Head of caudate nucleus (tissue), 42 donors: ENCODE measurements at regions not wholly inside any gene's neighbourhood (a gene's known extent, or its start where the extent isn't known, plus 50 kb on each side); places are given as distances from the start of the nearest gene placed in this dataset.
"Not testable (repeated sequence)": the region's sequence is repeated elsewhere in the genome, so short reads cannot be mapped to it uniquely, and the experiment has no call there.

Experiments used
- DNase-seq, 42 donors: peaks; one replicate each; pipeline versions ENCODE4 v3.0.0 to v3.0.0-alpha.2; 2020 to 2021; ENCODE audit warnings: mixed read lengths in 7 of 42
- intact Hi-C: fragments of 100-400 bp; cut with DNase I; formaldehyde crosslinking; loops from one replicate; pipeline ENCODE4 v1.15.0; 2022

- intact Hi-C loops, result no loop called here
- DNase-seq, result no peak
These were observed 88.4 kb upstream of the TEAD1 start for GRCh38 chr11:12585861-12586260.

DNA sequence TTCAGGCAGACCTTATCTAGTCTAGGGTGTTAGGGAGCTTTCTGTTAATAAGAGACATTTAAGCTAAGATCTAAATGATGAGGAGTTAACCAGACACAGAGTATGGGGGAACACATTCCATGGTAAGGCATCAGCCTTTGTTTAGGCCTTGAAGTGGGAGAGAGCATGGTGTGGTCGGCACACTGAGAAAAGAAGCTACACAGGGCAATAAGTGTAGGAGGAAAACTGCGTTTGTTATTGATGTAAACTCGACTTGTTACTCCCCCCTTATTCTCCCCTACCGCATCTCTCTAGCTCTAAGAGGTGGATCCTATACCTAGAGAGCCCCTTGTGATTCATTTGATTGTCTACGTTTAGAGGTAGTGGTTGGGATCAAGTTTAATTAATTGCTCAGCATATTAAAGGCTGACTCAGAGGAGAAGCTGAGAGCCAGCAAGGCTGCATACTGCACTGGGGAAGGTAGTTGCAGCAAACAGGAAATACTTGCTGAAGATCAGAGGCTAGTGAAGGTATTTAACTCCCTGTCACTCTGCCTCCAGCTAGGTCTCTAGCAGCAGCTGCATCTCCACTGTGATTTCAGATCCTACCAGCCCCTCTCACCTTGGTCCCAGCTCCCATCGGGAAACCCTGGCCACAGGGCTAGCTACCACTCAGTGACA is 86.8 kb upstream of the TEAD1 start:
- DNase-seq, result no peak
- intact Hi-C loops, result no loop called here

- DNase-seq, result no peak
- intact Hi-C loops, result no loop called here
These were observed 82.5 kb upstream of the TEAD1 start for GRCh38 chr11:12591706-12592105.

- intact Hi-C loops, result no loop called here
These were observed 81.9 kb upstream of the TEAD1 start for GRCh38 chr11:12592283-12592682.

DNA sequence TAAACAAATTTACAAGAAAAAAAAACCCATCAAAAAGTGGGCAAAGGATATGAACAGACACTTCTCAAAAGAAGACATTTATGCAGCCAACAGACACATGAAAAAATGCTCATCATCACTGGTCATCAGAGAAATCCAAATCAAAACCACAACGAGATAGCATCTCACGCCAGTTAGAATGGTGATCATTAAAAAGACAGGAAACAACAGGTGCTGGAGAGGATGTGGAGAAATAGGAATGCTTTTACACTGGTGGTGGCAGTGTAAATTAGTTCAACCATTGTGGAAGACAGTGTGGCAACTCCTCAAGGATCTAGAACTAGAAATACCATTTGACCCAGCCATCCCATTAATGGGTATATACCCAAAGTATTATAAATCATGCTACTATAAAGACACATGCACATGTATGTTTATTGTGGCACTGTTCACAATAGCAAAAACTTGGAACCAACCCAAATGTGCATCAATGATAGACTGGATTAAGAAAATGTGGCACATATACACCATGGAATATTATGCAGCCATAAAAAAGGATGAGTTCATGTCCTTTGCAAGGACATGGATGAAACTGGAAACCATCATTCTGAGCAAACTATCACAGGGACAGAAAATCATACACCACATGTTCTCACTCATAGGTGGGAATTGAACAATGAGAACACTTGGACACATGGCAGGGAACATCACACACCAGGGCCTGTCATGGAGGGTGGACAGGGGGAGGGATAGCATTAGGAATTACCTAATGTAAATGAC is 79.0 kb upstream of the TEAD1 start:
- DNase-seq, intact Hi-C loops: not testable (repeated sequence)

More at GRCh38 chr11:12592283-12592682, 81.9 kb upstream of the TEAD1 start:
- DNase-seq, result no peak

GRCh38 chr11:12598330-12599256 is 75.6 kb upstream of the TEAD1 start:
- no peak for DNase-seq
- intact Hi-C loops, result no loop called here

- intact Hi-C loops, result no loop called here
- peak in 41 of 42 donors; percentile 32 to 84 (median 58) for DNase-seq
These were observed 74.6 kb upstream of the TEAD1 start for GRCh38 chr11:12599408-12600143.

DNA sequence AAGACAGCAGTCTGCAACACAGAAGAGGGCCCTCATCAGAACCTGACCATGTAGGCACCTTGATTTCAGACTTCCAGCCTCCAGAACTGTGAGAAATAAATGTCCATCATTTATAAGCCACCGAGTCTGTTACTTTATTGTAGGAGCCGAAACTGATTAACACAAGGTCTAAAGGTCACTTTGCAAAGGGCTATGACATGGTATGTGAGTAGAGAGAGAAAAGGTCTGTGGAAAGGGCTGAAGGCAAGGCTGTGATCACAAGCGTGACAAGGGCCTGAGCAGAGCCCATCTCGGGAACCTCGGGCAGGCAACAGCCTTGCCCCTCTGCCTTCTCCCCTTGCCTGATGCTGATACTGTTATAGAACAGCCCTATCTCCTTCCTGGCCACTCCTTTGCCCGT is 73.4 kb upstream of the TEAD1 start:
- intact Hi-C loops, result no loop called here
- no peak for DNase-seq

- intact Hi-C loops, result no loop called here
- no peak for DNase-seq
These were observed 71.8 kb upstream of the TEAD1 start for GRCh38 chr11:12602421-12602820.

GRCh38 chr11:12603143-12604088 is 70.8 kb upstream of the TEAD1 start:
- no peak for DNase-seq
- intact Hi-C loops, result no loop called here

- DNase-seq, result no peak
- intact Hi-C loops, result no loop called here
These were observed 69.6 kb upstream of the TEAD1 start for GRCh38 chr11:12604557-12605153.

GRCh38 chr11:12606597-12606996 is 67.6 kb upstream of the TEAD1 start:
- intact Hi-C loops, result no loop called here
- no peak for DNase-seq

DNA sequence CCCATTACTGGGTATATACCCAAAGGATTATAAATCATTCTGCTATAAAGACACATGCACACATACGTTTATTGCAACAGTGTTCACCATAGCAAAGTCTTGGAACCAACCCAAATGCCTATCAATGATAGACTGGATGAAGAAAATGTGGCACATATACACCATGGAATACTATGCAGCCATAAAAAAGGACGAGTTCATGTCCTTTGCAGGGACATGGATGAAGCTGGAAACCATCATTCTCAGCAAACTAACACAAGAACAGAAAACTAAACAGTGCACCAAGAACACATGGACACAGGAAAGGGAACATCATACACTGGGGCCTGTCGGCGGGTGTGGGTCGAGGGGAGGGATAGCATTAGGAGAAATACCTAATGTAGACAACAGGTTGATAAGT is 65.5 kb upstream of the TEAD1 start:
- intact Hi-C loops, DNase-seq: not testable (repeated sequence)

DNA sequence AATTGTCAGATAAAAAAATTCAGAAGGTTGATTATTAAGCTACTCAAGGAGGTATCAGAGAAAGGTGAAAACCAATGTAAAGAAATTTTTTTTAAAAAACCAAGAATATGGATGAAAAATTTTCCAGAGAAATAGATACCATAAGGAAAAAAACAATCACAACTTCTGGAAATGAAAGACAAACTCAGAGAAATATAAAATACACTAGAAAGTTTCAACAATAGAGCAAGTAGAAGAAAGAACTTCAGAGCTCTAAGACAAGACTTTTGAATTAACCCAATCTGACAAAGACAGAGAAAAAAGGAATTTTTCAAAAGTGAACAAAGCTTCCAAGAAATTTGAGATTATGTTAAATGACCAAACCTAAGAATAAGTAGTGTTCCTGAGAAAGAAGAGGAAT is 62.9 kb upstream of the TEAD1 start:
- no peak for DNase-seq
- intact Hi-C loops, result no loop called here

DNA sequence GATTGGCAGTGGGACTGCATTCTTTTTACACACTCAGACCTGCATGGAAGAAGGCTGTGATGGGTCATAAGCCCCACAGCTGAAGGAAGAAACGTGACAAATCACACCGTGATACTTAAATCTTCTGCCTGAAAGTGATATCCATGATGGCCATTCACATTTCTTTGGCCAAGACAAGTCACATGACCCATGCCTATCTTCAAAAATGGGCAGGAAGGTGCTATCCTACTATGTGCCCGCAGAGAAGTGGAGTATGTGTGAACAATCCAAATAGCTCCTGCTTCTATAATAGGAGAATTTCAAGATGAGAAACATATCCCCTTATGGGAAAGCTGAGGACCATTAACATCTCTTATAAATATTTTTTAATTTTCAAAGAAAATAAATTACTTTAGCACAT is 56.6 kb upstream of the TEAD1 start:
- DNase-seq, result no peak
- intact Hi-C loops, result no loop called here

GRCh38 chr11:12618743-12619540 is 55.3 kb upstream of the TEAD1 start:
- DNase-seq, result no peak
- intact Hi-C loops, result no loop called here

DNA sequence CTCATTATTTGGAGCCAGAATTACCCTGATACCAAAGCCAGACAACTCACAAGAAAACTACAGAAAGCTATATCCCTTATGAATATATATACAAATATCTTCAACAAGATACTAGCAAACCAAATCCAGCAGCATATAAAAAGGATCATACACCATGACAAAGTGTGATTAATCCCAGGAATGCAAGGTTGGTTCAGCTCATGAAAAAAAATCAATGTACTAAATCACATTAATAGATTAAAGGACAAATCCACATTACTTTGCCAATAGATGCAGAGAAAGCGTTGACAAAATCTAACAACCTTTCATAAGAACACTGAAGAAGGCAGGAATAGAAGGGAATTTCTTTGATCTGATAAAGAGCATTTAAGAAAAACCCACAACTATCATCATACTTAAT is 50.4 kb upstream of the TEAD1 start:
- DNase-seq, result no peak
- intact Hi-C loops, result no loop called here
